Endothelial cell of umbilical vein (primary cell): ENCODE measurements at regions not wholly inside any gene's neighbourhood (a gene's known extent, or its start where the extent isn't known, plus 50 kb on each side); places are given as distances from the start of the nearest gene placed in this dataset.

ENCODE experiments used
- BruUV-seq: library from RNA; stranded (reverse); fragments of 400-500 nt; replicated peaks from 2 replicates; lab custom pipeline; 2021; lab: Mats Ljungman, UMichigan
- CTCF ChIA-PET: fragments of 300-600, 350-600 bp; sonication (Branson Sonifier 250); formaldehyde crosslinking; loops from one replicate; lab custom pipeline; 2021; ENCODE audit warnings: antibody characterized with exemption, inconsistent platforms; lab: Charles Lee
- POLR2A ChIA-PET: fragments of 300-600, 350-600 bp; sonication (Branson Sonifier 250); formaldehyde crosslinking; loops from one replicate; lab custom pipeline; 2021; ENCODE audit warnings: antibody characterized with exemption, inconsistent platforms; lab: Charles Lee
- DNase-seq: peaks from one replicate; pipeline ENCODE4 v3.0.0-alpha.2; 2011; ENCODE audit warnings: low read depth, low spot score
- FAIRE-seq: peaks from 2 replicates; lab custom pipeline; 2011; peaks lifted over from hg19 to GRCh38; lab: Jason Lieb, UNC
- H2AFZ ChIP-seq: 2 replicates; pipeline ENCODE4 v1.6.0; 2012; ENCODE audit warnings: low read depth, low read length, control low read depth, inconsistent platforms
- H3K27ac ChIP-seq: 2 replicates; pipeline ENCODE4 v1.5.1; 2011; ENCODE audit warnings: low read depth, mild to moderate bottlenecking, control low read depth, low read length, moderate library complexity; ENCODE audit not compliant: insufficient read depth
- H3K27me3 ChIP-seq, 2 experiments: 2 replicates each; pipeline versions ENCODE4 v1.6.0 to v1.6.1; 2011; ENCODE audit warnings: low read length in 2 of 2, mixed read lengths in 1 of 2; ENCODE audit not compliant: control insufficient read depth in 2 of 2, insufficient read depth in 2 of 2
- H3K36me3 ChIP-seq, 2 experiments: 2 replicates in 1 of 2; 3 replicates in 1 of 2; pipeline ENCODE4 v1.5.1; 2011; ENCODE audit warnings: low read length in 2 of 2, mild to moderate bottlenecking in 1 of 2, moderate library complexity in 1 of 2; ENCODE audit not compliant: control insufficient read depth in 2 of 2, insufficient read depth in 2 of 2; ENCODE audit errors: extremely low read depth in 1 of 2
- H3K4me1 ChIP-seq: 3 replicates; pipeline ENCODE4 v1.5.1; 2011; ENCODE audit warnings: mild to moderate bottlenecking, low read length; ENCODE audit not compliant: control insufficient read depth, insufficient read depth; ENCODE audit errors: extremely low read depth
- H3K4me2 ChIP-seq: 2 replicates; pipeline ENCODE4 v1.6.1; 2011; ENCODE audit warnings: low read length, control low read depth, mixed read lengths; ENCODE audit not compliant: insufficient read depth
- H3K4me3 ChIP-seq, 3 experiments: fragments of 200-600 bp in 1 of 3; sonication (generic), shearing (Covaris generic) in 1 of 3; replicated peaks in 1 of 3; 2 replicates each; pipeline ENCODE4 v1.5.1; 2011 to 2016; ENCODE audit warnings: control low read depth in 3 of 3, low read length in 3 of 3, mild to moderate bottlenecking in 2 of 3, inconsistent platforms in 1 of 3, low read depth in 1 of 3, moderate library complexity in 1 of 3; ENCODE audit not compliant: insufficient read depth in 1 of 3
- H3K79me2 ChIP-seq: 2 replicates; pipeline ENCODE4 v1.6.0; 2012; ENCODE audit warnings: low read length, inconsistent platforms; ENCODE audit not compliant: control insufficient read depth, insufficient read depth
- H3K9ac ChIP-seq: replicated peaks from 2 replicates; pipeline ENCODE3; 2011; ENCODE audit warnings: low read length, control low read depth; ENCODE audit not compliant: insufficient read depth; ENCODE audit errors: extremely low read depth
- H3K9me1 ChIP-seq: replicated peaks from 3 replicates; pipeline ENCODE4 v1.6.0; 2011; ENCODE audit warnings: mild to moderate bottlenecking, low read length; ENCODE audit not compliant: control insufficient read depth, insufficient read depth; ENCODE audit errors: extremely low read depth
- H3K9me3 ChIP-seq: replicated peaks from 2 replicates; pipeline ENCODE4 v1.5.1; 2012; ENCODE audit warnings: low read length, inconsistent platforms; ENCODE audit not compliant: control insufficient read depth, insufficient read depth
- H4K20me1 ChIP-seq: replicated peaks from 2 replicates; pipeline ENCODE3; 2011; ENCODE audit warnings: mild to moderate bottlenecking, low read length; ENCODE audit not compliant: control insufficient read depth, insufficient read depth; ENCODE audit errors: extremely low read depth
- EZH2 ChIP-seq: IDR thresholded peaks from 2 replicates; pipeline ENCODE4 v1.6.1; 2012; ENCODE audit warnings: borderline replicate concordance, low read depth, mild to moderate bottlenecking, moderate library complexity, low read length, inconsistent platforms; ENCODE audit not compliant: severe bottlenecking
- FOS ChIP-seq: IDR thresholded peaks from 2 replicates; pipeline ENCODE4 v1.6.1; 2011; ENCODE audit warnings: mild to moderate bottlenecking, low read length, moderate library complexity, borderline replicate concordance; ENCODE audit not compliant: insufficient read depth
- GATA2 ChIP-seq: IDR thresholded peaks from 2 replicates; pipeline ENCODE4 v1.7.0; 2011; ENCODE audit warnings: low read depth, mild to moderate bottlenecking, moderate library complexity, mixed read lengths, low read length; ENCODE audit not compliant: insufficient read length, insufficient read depth
- JUN ChIP-seq: IDR thresholded peaks from 2 replicates; pipeline ENCODE4 v1.6.1; 2011; ENCODE audit warnings: borderline replicate concordance, low read depth; ENCODE audit not compliant: insufficient read length, insufficient read depth
- MYC ChIP-seq: IDR thresholded peaks from one replicate; pipeline ENCODE4 v1.6.1; 2011; ENCODE audit warnings: mild to moderate bottlenecking, low read depth, low read length
- POLR2A ChIP-seq: IDR thresholded peaks from 2 replicates; pipeline ENCODE4 v1.6.1; 2012; ENCODE audit warnings: low read depth, mild to moderate bottlenecking, control low read depth, low read length
- POLR2AphosphoS5 ChIP-seq: IDR thresholded peaks from 2 replicates; pipeline ENCODE4 v1.6.1; 2012; ENCODE audit warnings: low read depth, mild to moderate bottlenecking, control low read depth, low read length, moderate library complexity; ENCODE audit not compliant: insufficient read depth
- dilution Hi-C: fragments of 300-500 bp; cut with MboI; formaldehyde crosslinking; loops from one replicate; pipeline ENCODE4 v1.15.0; 2019; ENCODE audit warnings: low sequenced_read_pairs; ENCODE audit not compliant: extremely low pct_ligation_motif_present
- intact Hi-C: fragments of 100-400 bp; cut with micrococcal nuclease; formaldehyde crosslinking; loops from one replicate; pipeline ENCODE4 v1.10.0; 2022
- TF ChIP-seq, protein P1 (sequence below): IDR thresholded peaks from 2 replicates; pipeline ENCODE4 v1.6.1; 2011; ENCODE audit not compliant: insufficient read depth, insufficient read length
- TF ChIP-seq, protein P2 (sequence below), 2 donors: IDR thresholded peaks; 1 replicate in 1 of 2; 2 replicates in 1 of 2; pipeline ENCODE4 v1.5.1; 2011; ENCODE audit warnings: low read length in 2 of 2, mild to moderate bottlenecking in 2 of 2, moderate library complexity in 2 of 2, control low read depth in 1 of 2, inconsistent platforms in 1 of 2, low read depth in 1 of 2; ENCODE audit not compliant: insufficient read depth in 1 of 2; ENCODE audit errors: extremely low read depth in 1 of 2

DNA sequence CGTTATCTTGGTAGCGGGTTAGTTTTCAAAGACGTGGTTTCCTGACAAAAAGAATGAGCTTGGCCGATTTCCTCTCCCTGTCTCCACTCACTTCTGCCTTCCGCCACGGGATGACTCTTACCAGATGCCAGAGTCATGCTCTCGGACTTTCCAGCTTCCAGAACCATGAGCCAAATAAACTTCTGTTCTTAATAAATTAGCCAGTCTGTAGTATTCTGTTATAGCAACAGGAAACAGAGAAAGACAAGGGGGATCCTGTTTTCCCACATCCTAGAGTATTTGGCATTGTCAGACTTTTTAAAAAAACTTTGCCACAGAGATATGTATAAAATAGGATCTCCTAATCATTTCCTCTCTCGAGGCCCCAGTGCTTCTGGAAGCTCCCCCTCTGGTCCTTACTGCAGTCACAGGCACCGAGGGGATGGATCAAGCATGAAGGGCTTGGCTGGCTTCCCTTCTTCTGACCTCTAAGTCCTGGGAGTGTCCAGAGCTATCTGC, 84.9 kb upstream of the NAA20 start:
- Histone ChIP-seq H3K9me3 (no peaks in the 10 kb centered on the region), H3K4me3 (no peak overlapping the region), H3K4me1 (peaks cover 81% of the 10 kb centered on the region), H4K20me1 (no peaks in the 10 kb centered on the region), H3K4me2 (peak overlapping the region; percentile 88), H3K27ac (peak overlapping the region; percentile 93), H3K79me2 (peaks cover 23% of the 10 kb centered on the region), H2AFZ (no peak overlapping the region), H3K9ac (peak overlapping the region; percentile 66), H3K9me1 (no peaks in the 10 kb centered on the region), H3K27me3 (no peaks in the 10 kb centered on the region), H3K36me3 (peaks cover 2 to 6% of the 10 kb centered on the region in 2 experiments)
- POLR2A ChIA-PET: interaction anchor here (1.2 kb wide), 1 partner anchor 61 kb away, joined by 7 read pairs; no protein-coding TSS in a partner anchor
- dilution Hi-C loops (no loop called here), intact Hi-C loops (loop anchor here (1.0 to 2.0 kb wide), 7 partner anchors 17 to 147 kb away; no protein-coding TSS in a partner anchor)
- DNase-seq (peak; percentile 98), FAIRE-seq (peak; percentile 100)
- TF ChIP-seq GATA2 (peak; percentile 94), EZH2 (no peak), POLR2AphosphoS5 (peak; percentile 96), JUN (peak; percentile 76), FOS (peak; percentile 88), MYC (peak; percentile 3), POLR2A (peak; percentile 44)
- TF ChIP-seq, protein P1, sequence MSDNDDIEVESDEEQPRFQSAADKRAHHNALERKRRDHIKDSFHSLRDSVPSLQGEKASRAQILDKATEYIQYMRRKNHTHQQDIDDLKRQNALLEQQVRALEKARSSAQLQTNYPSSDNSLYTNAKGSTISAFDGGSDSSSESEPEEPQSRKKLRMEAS: no peak
- TF ChIP-seq, protein P2, sequence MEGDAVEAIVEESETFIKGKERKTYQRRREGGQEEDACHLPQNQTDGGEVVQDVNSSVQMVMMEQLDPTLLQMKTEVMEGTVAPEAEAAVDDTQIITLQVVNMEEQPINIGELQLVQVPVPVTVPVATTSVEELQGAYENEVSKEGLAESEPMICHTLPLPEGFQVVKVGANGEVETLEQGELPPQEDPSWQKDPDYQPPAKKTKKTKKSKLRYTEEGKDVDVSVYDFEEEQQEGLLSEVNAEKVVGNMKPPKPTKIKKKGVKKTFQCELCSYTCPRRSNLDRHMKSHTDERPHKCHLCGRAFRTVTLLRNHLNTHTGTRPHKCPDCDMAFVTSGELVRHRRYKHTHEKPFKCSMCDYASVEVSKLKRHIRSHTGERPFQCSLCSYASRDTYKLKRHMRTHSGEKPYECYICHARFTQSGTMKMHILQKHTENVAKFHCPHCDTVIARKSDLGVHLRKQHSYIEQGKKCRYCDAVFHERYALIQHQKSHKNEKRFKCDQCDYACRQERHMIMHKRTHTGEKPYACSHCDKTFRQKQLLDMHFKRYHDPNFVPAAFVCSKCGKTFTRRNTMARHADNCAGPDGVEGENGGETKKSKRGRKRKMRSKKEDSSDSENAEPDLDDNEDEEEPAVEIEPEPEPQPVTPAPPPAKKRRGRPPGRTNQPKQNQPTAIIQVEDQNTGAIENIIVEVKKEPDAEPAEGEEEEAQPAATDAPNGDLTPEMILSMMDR (IDR thresholded peaks at IDR 0.05; ENCODE audit: extremely low read depth in 1 of 2, insufficient read depth in 1 of 2, low read depth in 1 of 2, low read length in 2 of 2): no peak
- no TSS peak for BruUV-seq
- CTCF ChIA-PET: interaction anchor here (0.6 to 2.1 kb wide), 21 partner anchors 13 to 239 kb away, joined by 3 to 13 read pairs (median 5); partner anchors contain the start of gene NAA20
